Amygdala (tissue), 56 donors: ENCODE measurements at regions not wholly inside any gene's neighbourhood (a gene's known extent, or its start where the extent isn't known, plus 50 kb on each side); places are given as distances from the start of the nearest gene placed in this dataset.

Experiments
- DNase-seq, 56 donors: peaks; one replicate each; lab custom pipeline; 2025; lab: John Stamatoyannopoulos, UW

DNA sequence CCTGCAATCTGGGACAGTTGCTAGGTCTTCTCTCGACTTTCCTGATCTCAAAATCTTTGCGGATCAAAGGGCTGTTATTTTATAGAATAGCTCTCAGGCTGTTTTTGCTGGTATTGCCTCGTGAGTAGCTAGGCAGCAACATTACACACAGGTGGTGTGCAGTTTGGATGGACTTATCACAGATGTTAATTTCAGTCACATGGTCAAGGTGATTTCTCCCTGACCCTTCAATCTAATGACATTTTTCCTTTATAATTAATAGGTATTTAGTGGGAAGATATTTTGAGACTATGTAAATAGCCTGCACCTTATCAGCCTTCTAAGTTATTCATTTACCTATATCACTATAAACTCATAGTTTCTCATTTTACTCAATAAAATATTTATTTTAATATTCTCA, 309.6 kb upstream of the PRKCQ start:
- no peak for DNase-seq

- DNase-seq, result no peak
Observed at GRCh38 chr10:6888434-6888833, 308.4 kb upstream of the PRKCQ start.

GRCh38 chr10:6885284-6885683, 305.2 kb upstream of the PRKCQ start:
- no peak for DNase-seq

GRCh38 chr10:6881987-6882386, 301.9 kb upstream of the PRKCQ start:
- DNase-seq, result no peak

DNA sequence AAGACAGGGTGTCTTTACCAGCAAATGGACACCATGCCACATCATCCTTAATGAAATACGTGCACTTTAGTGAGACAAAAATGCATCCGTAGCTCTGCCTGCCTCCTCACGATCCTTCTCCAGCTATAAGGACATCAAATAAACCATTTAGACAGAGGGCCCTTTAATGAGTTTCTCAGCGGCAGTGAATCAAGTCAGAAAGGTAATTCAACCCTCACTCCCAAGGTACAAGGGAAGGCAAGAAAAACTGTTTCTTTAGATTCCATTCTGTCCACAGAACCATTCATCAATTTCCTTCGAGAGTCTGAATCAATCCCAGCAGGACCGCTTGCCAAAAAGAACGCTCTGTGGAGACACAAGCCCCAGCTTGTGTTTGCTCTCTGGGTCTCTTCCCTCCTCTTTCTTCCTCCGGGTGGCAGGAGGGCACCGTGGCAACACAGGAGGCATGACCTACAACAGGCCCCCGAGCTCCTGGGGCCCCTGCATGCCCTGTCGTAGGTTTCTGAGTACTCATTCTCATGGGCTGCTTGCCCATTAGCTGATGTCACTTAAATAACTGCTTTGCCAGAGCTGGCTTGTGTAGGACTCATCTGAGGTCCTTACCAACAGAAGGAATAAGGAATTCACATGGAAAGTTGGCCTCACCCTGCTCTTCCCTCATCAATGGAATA, 297.8 kb upstream of the PRKCQ start:
- peak in 28 of 56 donors; percentile 2 to 45 (median 14) for DNase-seq

- DNase-seq, result no peak
Observed at GRCh38 chr10:6877336-6877721, 297.3 kb upstream of the PRKCQ start.

DNA sequence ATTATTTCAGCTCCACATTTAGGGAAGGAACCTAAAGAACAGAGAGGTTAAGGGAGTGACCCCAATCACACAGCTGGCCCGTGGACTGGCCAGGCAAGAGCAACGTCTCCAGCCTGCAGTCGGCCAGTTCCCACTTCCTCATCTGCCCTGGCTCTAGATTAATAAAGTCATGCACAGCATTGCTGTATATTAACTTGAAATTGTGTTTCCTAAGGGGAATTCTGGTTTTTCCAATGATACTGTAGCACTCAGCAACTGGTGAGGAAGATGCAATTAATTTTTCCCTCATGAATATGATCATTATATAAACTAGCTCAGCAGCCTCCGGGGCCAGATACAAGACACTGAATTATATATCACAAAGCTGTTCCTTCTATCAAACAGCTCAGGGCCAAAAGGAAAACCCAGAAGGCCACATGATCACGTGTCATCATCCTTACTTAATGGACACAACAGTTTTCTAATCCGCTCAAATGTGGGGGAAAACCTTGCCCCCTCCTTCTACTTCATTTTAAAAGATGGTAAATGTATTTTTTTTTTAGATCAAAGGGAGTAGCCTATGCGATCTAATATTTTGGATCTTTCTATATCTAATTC, 295.3 kb upstream of the PRKCQ start:
- DNase-seq, result no peak

- DNase-seq, result no peak
Observed at GRCh38 chr10:6871128-6871527, 291.1 kb upstream of the PRKCQ start.

DNA sequence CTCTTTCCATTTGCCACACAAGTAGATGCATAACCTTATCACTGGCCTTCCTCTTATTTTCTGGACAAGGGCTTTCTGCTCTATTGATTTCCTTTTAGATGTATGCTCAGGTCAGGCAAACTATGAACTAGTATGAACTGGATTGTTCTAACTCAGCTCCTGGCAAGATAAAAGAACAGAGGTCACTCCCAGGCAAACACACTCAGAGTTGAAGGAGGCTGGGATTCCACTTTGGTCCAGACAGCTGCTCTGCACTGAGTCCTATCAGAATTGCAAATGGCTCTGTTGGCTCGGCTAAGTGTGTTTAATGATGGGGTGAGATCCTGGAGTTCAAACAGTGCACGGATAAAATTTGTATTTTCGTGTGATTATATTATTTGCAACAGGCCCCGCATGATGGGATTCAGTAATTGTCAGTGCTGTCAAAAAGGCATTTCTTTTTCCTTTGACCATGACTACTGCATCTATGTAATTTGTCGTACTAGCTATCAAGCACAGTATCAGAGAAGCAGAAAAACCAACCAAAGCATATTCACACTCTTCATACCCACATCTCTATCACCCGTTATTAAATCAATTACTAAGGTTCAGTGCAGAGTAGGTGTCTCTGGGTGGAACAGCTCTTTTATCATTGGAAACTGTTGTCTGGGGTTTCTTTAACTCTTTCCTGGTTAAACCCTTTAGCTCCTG, 288.1 kb upstream of the PRKCQ start:
- no peak for DNase-seq

GRCh38 chr10:6866757-6867156, 286.7 kb upstream of the PRKCQ start:
- no peak for DNase-seq

DNA sequence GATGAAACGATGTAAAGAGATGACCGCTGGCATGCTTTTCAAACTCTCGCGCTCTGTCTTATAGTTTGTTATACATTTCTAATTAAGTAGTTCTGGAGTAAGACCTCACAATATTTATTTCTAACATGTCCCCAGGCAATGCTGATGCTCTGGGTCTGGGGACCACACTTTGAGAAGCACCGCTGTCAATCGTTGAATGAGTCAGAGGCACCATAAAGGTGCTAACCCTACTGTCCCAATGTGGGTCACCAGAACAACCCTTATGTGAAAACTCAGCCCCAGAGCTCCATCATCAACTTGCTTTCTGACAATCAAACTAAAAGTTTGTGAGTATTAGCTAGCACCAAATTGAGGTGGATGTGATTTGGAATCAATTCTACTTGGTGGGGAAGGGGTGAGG, 284.1 kb upstream of the PRKCQ start:
- no peak for DNase-seq

DNA sequence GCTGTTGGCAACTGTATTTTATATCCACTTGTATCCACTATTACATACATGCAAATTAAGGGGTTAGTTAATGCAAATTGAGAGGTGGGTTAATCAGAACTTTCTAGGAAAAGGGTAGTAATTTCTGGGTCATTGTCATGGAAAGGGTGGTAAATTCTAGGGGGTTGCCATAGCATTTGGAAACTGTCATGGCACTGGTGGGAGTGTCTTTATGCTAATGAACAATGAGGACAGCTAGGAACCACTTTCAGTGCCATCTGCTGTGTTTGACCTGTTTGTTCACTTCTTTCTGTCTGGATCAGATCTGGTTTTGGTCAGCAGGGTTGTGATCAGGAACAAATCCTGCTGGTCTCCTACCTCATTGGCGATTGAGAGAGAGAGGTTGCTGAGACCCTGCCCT, 283.3 kb upstream of the PRKCQ start:
- no peak for DNase-seq

- DNase-seq, result no peak
Observed at GRCh38 chr10:6850452-6850851, 270.4 kb upstream of the PRKCQ start.

- no peak for DNase-seq
Observed at GRCh38 chr10:6847561-6847960, 267.5 kb upstream of the PRKCQ start.

DNA sequence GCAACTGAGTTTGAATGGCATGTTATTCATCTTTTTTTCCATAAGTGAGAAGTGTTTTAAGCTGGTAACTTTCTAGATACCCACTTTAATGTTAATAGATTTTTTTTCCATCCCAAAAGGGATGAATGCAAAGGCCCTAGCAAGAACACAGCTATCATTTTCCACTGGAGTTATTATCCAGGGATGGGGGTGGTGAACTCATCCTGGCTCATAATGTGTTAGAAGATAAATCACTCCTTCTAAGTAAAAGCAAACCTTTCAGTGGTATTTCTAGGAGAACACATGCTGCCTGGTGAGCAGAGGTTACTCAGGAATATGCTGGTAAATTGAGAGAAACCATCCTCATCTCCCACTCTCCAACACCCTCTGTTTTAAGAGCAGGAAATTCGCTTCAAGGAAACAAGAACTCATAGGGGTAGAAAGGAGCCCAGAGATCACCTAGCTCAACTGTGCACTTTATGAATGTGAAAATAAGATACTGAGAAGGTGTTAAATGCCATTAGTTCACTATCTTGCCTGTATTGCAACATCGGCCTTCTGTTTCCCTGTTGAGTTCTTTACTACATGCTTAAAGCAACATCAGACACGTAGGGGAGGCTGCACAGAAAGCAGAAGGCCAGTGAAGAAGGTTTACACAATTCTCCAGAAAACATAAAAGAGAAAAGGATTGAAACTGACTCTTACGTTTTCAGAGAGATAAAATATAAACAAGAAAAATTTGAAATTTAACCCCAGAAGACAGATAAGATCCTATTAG, 264.0 kb upstream of the PRKCQ start:
- DNase-seq, result no peak

DNA sequence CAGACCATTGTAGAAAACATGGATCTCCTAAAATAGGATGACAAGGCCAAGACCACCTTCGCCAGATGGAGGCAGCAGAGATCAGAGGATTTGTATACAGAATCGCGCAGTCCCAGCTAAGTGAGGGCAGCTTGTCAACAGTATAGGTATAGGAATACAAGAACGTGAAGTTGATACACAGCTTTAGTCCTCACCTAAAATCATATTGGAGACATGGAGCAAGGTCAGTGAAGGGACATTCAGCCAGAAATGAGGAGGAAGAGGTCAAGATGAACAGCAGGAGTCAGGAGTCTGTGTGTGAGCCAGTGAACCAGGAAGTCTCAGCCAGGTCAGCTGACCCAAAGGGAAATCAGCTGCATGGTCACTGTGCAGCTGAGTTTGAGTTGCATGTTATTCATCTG, 263.4 kb upstream of the PRKCQ start:
- DNase-seq, result peak in 28 of 56 donors; percentile 1 to 71 (median 30)

DNA sequence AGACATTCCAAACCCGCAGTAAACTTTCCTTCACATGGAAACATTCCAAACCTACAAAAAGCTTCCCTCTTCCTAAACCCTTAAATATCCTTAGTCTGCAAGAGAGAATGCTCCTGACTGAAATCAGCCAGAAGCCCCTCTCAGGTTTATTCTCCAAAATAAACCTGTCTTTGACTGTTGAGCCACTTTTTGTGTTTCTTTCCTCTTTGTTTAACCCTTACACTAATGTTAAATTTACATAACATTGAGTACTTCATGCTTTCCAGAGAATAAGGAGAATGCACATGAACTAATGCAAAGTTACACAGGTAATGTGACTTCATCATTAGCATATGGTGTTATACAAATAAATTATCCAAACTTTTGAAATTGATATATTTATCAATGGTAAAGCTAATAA, 262.6 kb upstream of the PRKCQ start:
- DNase-seq, result no peak

- DNase-seq, result no peak
Observed at GRCh38 chr10:6841761-6842160, 261.7 kb upstream of the PRKCQ start.

DNA sequence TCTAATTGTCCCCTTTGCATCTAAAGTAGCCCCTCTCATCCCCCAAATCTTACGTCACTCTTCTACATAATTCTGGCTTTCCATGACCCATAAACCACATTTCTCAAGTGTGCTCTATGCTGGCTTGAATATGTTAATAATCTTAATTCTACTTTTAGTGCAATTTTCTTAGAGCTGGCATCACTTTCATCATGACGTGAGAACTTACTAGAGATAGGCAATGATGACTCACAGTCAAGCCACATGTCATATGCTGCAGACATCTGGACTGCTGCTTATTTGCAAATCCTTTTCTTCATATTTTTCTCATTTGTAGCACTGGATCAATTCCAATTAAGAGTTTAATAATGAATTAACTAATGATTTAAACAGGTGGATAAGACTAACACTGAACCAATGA, 260.7 kb upstream of the PRKCQ start:
- no peak for DNase-seq

DNA sequence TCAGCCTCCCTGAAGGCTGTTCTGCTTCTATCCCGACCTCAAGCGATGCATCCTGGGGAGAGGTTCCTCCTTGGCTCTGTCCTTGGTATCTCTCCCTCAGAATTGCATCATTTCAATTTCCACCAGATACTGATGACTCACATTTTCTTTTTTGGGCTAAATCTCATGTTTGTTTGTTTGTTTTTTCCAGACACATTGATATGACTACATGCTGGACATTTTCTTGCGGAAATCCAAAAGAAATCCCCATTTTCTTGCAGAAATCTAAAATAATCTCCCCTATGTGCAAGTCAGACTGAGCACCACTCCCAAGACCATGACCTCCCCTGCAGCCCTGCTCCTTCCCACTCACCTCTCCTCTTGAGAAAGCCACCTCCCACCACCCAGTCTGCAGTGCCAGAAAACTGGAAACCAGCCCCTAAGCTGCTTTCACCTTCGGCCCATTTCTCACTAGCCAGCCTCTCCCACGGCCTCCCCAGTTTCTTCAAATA, 260.2 kb upstream of the PRKCQ start:
- no peak for DNase-seq

DNA sequence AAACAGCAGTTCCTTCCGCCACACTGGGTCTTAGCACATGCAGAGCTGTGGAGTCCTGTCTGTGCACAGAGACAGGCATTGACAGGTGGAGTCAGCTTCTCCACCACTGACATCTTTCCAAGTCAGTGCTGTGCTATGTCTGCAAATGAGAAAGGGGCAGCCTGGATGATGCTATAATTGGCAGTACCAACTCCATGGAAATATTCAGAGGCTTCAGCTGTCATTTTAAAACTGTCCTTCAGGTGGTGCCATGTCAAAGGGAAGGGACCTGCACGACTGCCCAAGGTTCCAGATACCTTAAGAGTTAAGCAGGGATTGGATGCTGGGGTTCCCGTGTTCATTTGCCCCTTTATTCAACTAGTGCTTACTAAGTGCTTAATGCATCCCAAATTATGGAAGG, 258.0 kb upstream of the PRKCQ start:
- no peak for DNase-seq
